Esophagus squamous epithelium (tissue), 4 donors: ENCODE measurements at regions not wholly inside any gene's neighbourhood (a gene's known extent, or its start where the extent isn't known, plus 50 kb on each side); places are given as distances from the start of the nearest gene placed in this dataset.

Experiments used
- CTCF ChIP-seq, 6 experiments: fragments of 450-650 bp in 4 of 6; fragments of 200-600 bp in 2 of 6; sonication (generic) in 2 of 6; IDR thresholded peaks; one replicate each; pipeline ENCODE4 v1.5.1; 2016 to 2019; ENCODE audit warnings: antibody characterized with exemption in 6 of 6, mild to moderate bottlenecking in 4 of 6, moderate library complexity in 4 of 6
- POLR2A ChIP-seq, 4 donors: fragments of 450-650 bp; IDR thresholded peaks; one replicate each; pipeline ENCODE4 v1.6.1; 2017; ENCODE audit warnings: antibody characterized with exemption in 4 of 4, mild to moderate bottlenecking in 4 of 4, moderate library complexity in 3 of 4

GRCh38 chr12:19045426-19045825, 84.1 kb upstream of the PLEKHA5 start:
- TF ChIP-seq CTCF (IDR thresholded peaks at IDR 0.05) (no peak), POLR2A (IDR thresholded peaks at IDR 0.05) (no peak)
